Stomach (tissue), 4 donors: ENCODE measurements at regions not wholly inside any gene's neighbourhood (a gene's known extent, or its start where the extent isn't known, plus 50 kb on each side); places are given as distances from the start of the nearest gene placed in this dataset.

ENCODE experiments used
- EP300 ChIP-seq: sonication (generic); formaldehyde crosslinking; IDR thresholded peaks from one replicate; pipeline ENCODE4 v1.6.1; 2017; ENCODE audit warnings: antibody characterized with exemption
- POLR2A ChIP-seq, 4 donors: fragments of 450-650 bp; IDR thresholded peaks; one replicate each; pipeline ENCODE4 v1.6.1; 2016; ENCODE audit warnings: antibody characterized with exemption in 4 of 4, control low read depth in 2 of 4, mild to moderate bottlenecking in 1 of 4, moderate library complexity in 1 of 4
- POLR2AphosphoS5 ChIP-seq, 3 donors: sonication (generic); formaldehyde crosslinking; IDR thresholded peaks; one replicate each; pipeline ENCODE4 v1.6.1; 2016; ENCODE audit warnings: antibody characterized with exemption in 3 of 3
- TF ChIP-seq, protein P1 (sequence below), 7 experiments: fragments of 450-650 bp in 4 of 7; fragments of 200-600 bp in 3 of 7; sonication (generic) in 3 of 7; IDR thresholded peaks; one replicate each; pipeline ENCODE4 v1.5.1; 2016 to 2019; ENCODE audit warnings: antibody characterized with exemption in 7 of 7, control low read depth in 2 of 7, mild to moderate bottlenecking in 1 of 7

GRCh38 chr1:95503278-95504030 is 269.4 kb downstream of the RWDD3 start:
- TF ChIP-seq, protein P1, sequence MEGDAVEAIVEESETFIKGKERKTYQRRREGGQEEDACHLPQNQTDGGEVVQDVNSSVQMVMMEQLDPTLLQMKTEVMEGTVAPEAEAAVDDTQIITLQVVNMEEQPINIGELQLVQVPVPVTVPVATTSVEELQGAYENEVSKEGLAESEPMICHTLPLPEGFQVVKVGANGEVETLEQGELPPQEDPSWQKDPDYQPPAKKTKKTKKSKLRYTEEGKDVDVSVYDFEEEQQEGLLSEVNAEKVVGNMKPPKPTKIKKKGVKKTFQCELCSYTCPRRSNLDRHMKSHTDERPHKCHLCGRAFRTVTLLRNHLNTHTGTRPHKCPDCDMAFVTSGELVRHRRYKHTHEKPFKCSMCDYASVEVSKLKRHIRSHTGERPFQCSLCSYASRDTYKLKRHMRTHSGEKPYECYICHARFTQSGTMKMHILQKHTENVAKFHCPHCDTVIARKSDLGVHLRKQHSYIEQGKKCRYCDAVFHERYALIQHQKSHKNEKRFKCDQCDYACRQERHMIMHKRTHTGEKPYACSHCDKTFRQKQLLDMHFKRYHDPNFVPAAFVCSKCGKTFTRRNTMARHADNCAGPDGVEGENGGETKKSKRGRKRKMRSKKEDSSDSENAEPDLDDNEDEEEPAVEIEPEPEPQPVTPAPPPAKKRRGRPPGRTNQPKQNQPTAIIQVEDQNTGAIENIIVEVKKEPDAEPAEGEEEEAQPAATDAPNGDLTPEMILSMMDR (IDR thresholded peaks at IDR 0.05): no peak
- TF ChIP-seq EP300: no peak
- TF ChIP-seq POLR2A (IDR thresholded peaks at IDR 0.05): no peak
- TF ChIP-seq POLR2AphosphoS5 (IDR thresholded peaks at IDR 0.05): no peak
